CD14-positive monocyte (primary cell): ENCODE measurements at regions not wholly inside any gene's neighbourhood (a gene's known extent, or its start where the extent isn't known, plus 50 kb on each side); places are given as distances from the start of the nearest gene placed in this dataset.
A peak's percentile ranks its signal among the peaks of the same experiment; 100 is the strongest.

Experiments used
- DNase-seq, 3 donors: peaks; one replicate each; pipeline ENCODE4 v3.0.0-alpha.2; 2011 to 2022
- H2AFZ ChIP-seq: 2 replicates; pipeline ENCODE4 v1.6.0; 2012; ENCODE audit warnings: mild to moderate bottlenecking, low read depth, low read length, inconsistent platforms; ENCODE audit not compliant: insufficient read depth, poor library complexity, severe bottlenecking
- H3K27ac ChIP-seq, 2 donors: 1 replicate in 1 of 2; 2 replicates in 1 of 2; pipeline ENCODE4 v1.5.1; 2012 to 2013; ENCODE audit warnings: low read length in 2 of 2, control low read depth in 1 of 2, inconsistent platforms in 1 of 2, low read depth in 1 of 2, mild to moderate bottlenecking in 1 of 2
- H3K27me3 ChIP-seq, 2 donors: one replicate each; pipeline versions ENCODE4 v1.6.0 to v1.6.1; 2011 to 2013; ENCODE audit warnings: low read length in 2 of 2; ENCODE audit not compliant: control insufficient read depth in 2 of 2, insufficient read depth in 2 of 2
- H3K36me3 ChIP-seq, 2 donors: replicated peaks in 1 of 2; 1 replicate in 1 of 2; 2 replicates in 1 of 2; pipeline versions ENCODE4 v1.5.1 to v1.6.1; 2012 to 2013; ENCODE audit warnings: low read length in 2 of 2, control low read depth in 1 of 2, inconsistent platforms in 1 of 2, mild to moderate bottlenecking in 1 of 2; ENCODE audit not compliant: insufficient read depth in 2 of 2, control insufficient read depth in 1 of 2
- H3K4me1 ChIP-seq, 2 donors: 1 replicate in 1 of 2; 2 replicates in 1 of 2; pipeline versions ENCODE4 v1.5.1 to v1.6.1; 2012 to 2013; ENCODE audit warnings: low read length in 2 of 2, control low read depth in 1 of 2, inconsistent platforms in 1 of 2, mild to moderate bottlenecking in 1 of 2, moderate library complexity in 1 of 2; ENCODE audit not compliant: insufficient read depth in 2 of 2, control insufficient read depth in 1 of 2
- H3K4me2 ChIP-seq: replicated peaks from 2 replicates; pipeline ENCODE3; 2012; ENCODE audit warnings: low read length, moderate library complexity, mild to moderate bottlenecking; ENCODE audit not compliant: poor library complexity, severe bottlenecking; ENCODE audit errors: extremely low read depth
- H3K4me3 ChIP-seq, 3 experiments: fragments of 200-600 bp in 1 of 3; sonication (generic) in 1 of 3; replicated peaks in 1 of 3; 1 replicate in 2 of 3; 2 replicates in 1 of 3; pipeline ENCODE4 v1.5.1; 2011 to 2013; ENCODE audit warnings: low read length in 3 of 3, mild to moderate bottlenecking in 3 of 3, control low read depth in 2 of 3, low read depth in 2 of 3, inconsistent platforms in 1 of 3, moderate library complexity in 1 of 3
- H3K79me2 ChIP-seq: 2 replicates; pipeline ENCODE4 v1.6.0; 2012; ENCODE audit warnings: mild to moderate bottlenecking, control low read depth, inconsistent platforms, low read length, moderate library complexity; ENCODE audit not compliant: insufficient read depth
- H3K9ac ChIP-seq: 2 replicates; pipeline ENCODE4 v1.6.0; 2017; ENCODE audit warnings: low read length, mild to moderate bottlenecking; ENCODE audit not compliant: insufficient read depth, poor library complexity, severe bottlenecking
- H3K9me3 ChIP-seq, 2 donors: replicated peaks in 1 of 2; 1 replicate in 1 of 2; 2 replicates in 1 of 2; pipeline versions ENCODE4 v1.5.1 to v1.6.1; 2012 to 2013; ENCODE audit warnings: low read length in 2 of 2, control low read depth in 1 of 2; ENCODE audit not compliant: control insufficient read depth in 1 of 2, insufficient read depth in 1 of 2
- H4K20me1 ChIP-seq: 2 replicates; pipeline ENCODE4 v1.6.0; 2012; ENCODE audit warnings: mild to moderate bottlenecking, low read length, control low read depth, moderate library complexity; ENCODE audit not compliant: insufficient read depth
- H3K27ac Mint-ChIP-seq, 7 donors: one replicate each; pipeline ENCODE4 v1.8.0; 2020; ENCODE audit warnings: mild to moderate bottlenecking in 7 of 7, mixed read lengths in 7 of 7, moderate library complexity in 6 of 7, inconsistent platforms in 2 of 7
- H3K27me3 Mint-ChIP-seq, 3 donors: one replicate each; pipeline ENCODE4 v1.8.0; 2021 to 2022; ENCODE audit warnings: low read depth in 3 of 3, mild to moderate bottlenecking in 3 of 3, mixed read lengths in 3 of 3, moderate library complexity in 3 of 3, inconsistent platforms in 1 of 3
- H3K36me3 Mint-ChIP-seq, 2 donors: one replicate each; pipeline ENCODE4 v1.8.0; 2020; ENCODE audit warnings: mixed read lengths in 2 of 2, inconsistent platforms in 1 of 2, mild to moderate bottlenecking in 1 of 2
- H3K4me1 Mint-ChIP-seq: one replicate; pipeline ENCODE4 v1.8.0; 2020; ENCODE audit warnings: mild to moderate bottlenecking, mixed read lengths
- H3K4me3 Mint-ChIP-seq, 2 donors: one replicate each; pipeline ENCODE4 v1.8.0; 2020; ENCODE audit warnings: mild to moderate bottlenecking in 2 of 2, mixed read lengths in 2 of 2, moderate library complexity in 1 of 2
- H3K9me3 Mint-ChIP-seq, 7 donors: one replicate each; pipeline ENCODE4 v1.8.0; 2020 to 2022; ENCODE audit warnings: mixed read lengths in 7 of 7, mild to moderate bottlenecking in 6 of 7, moderate library complexity in 6 of 7, inconsistent platforms in 2 of 7
- WGBS: methylation state at CpG from one replicate; pipeline ENCODE4 v1.1.5; 2013; ENCODE audit warnings: missing lambda C conversion rate; ENCODE audit not compliant: insufficient coverage; 5-methylcytosine and 5-hydroxymethylcytosine counted together
- intact Hi-C, 2 donors: fragments of 100-400 bp; cut with micrococcal nuclease; formaldehyde crosslinking; loops; one replicate each; pipeline versions ENCODE4 v1.15.0 to v1.15.1; 2023
- TF ChIP-seq, protein P1 (sequence below): fragments of 200-600 bp; IDR thresholded peaks from one replicate; pipeline ENCODE4 v1.8.0; 2022; ENCODE audit warnings: antibody characterized with exemption, mild to moderate bottlenecking

- Histone ChIP-seq H3K9me3 (no peaks in the 10 kb centered on the region), H3K4me1 (peaks cover 38 to 46% of the 10 kb centered on the region in 2 donors), H3K27ac (no peak overlapping the region), H3K36me3 (no peaks in the 10 kb centered on the region), H3K79me2 (no peaks in the 10 kb centered on the region), H3K9ac (no peak overlapping the region), H4K20me1 (no peaks in the 10 kb centered on the region), H2AFZ (no peak overlapping the region), H3K27me3 (no peaks in the 10 kb centered on the region), H3K4me2 (no peak overlapping the region), H3K4me3 (no peak overlapping the region)
- TF ChIP-seq, protein P1, sequence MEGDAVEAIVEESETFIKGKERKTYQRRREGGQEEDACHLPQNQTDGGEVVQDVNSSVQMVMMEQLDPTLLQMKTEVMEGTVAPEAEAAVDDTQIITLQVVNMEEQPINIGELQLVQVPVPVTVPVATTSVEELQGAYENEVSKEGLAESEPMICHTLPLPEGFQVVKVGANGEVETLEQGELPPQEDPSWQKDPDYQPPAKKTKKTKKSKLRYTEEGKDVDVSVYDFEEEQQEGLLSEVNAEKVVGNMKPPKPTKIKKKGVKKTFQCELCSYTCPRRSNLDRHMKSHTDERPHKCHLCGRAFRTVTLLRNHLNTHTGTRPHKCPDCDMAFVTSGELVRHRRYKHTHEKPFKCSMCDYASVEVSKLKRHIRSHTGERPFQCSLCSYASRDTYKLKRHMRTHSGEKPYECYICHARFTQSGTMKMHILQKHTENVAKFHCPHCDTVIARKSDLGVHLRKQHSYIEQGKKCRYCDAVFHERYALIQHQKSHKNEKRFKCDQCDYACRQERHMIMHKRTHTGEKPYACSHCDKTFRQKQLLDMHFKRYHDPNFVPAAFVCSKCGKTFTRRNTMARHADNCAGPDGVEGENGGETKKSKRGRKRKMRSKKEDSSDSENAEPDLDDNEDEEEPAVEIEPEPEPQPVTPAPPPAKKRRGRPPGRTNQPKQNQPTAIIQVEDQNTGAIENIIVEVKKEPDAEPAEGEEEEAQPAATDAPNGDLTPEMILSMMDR = no peak
- Mint-ChIP-seq H3K27ac (no peak overlapping the region), H3K9me3 (peaks cover 0 to 4% (median 0%) of the 10 kb centered on the region in 7 donors), H3K36me3 (peaks cover 0 to 8% of the 10 kb centered on the region in 2 donors), H3K27me3 (peaks cover 3 to 4% (median 3%) of the 10 kb centered on the region in 3 donors), H3K4me3 (no peak overlapping the region), H3K4me1 (peaks cover 45% of the 10 kb centered on the region)
- 100% methylated on average over 7 of the region's 9 CpGs for WGBS
- intact Hi-C loops = no loop called here
- no peak for DNase-seq
Observed at GRCh38 chr21:38982096-38982495, 176.4 kb downstream of the ETS2 start.

DNA sequence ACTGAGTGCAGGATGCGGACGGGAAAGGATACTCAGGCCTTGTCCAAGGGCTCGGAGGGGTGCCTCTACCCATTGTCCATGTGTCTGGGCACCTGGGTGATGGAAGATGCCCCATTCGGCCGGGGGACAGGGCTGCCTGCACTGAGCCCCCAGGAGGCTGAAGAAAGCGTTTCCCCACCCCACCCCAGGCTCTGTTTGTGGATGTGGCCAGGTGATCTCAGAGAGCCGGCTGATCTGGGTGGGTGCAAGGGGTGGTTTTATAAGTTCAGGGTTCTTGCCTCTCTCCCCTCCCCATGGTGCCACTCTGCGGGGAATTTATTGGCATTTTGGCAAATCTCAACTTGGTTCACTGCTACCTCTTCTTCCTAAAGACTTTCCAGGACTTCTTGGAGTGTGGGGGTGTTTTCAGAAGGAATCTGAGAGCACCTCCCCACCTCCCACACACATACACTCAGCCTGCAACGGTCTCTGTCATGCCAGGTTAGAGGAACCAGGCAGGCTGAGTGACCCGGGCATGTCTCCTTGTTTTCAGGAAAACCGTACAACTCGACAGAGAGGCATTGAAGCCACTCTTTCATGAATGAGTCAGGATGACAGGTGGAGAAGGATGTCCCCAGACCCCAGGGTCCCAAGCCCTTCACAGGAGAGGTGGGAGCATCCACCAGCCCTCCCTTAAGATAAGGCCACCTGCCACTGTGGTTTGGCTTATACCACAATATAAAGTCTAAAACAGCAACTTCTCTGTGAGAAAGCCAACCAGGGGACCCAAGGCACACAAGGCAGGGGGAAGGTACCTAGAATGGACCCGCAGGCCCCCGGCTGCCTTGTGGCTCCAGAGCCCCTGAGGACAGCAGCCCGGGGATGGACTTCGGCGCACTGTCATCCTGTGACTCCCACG is 174.9 kb downstream of the ETS2 start:
- Histone ChIP-seq H2AFZ (no peak overlapping the region), H3K36me3 (no peaks in the 10 kb centered on the region), H3K27ac (peak overlapping the region in 1 of 2 donors; percentile 67), H3K9ac (no peak overlapping the region), H3K4me1 (peaks cover 34 to 40% of the 10 kb centered on the region in 2 donors), H3K79me2 (no peaks in the 10 kb centered on the region), H3K4me3 (no peak overlapping the region), H3K4me2 (no peak overlapping the region), H4K20me1 (no peaks in the 10 kb centered on the region), H3K27me3 (no peaks in the 10 kb centered on the region), H3K9me3 (no peaks in the 10 kb centered on the region)
- Mint-ChIP-seq H3K4me1 (peaks cover 39% of the 10 kb centered on the region), H3K9me3 (peaks cover 0 to 4% (median 0%) of the 10 kb centered on the region in 7 donors), H3K4me3 (no peak overlapping the region), H3K36me3 (peaks cover 0 to 2% of the 10 kb centered on the region in 2 donors), H3K27me3 (peaks cover 0 to 2% (median 0%) of the 10 kb centered on the region in 3 donors), H3K27ac (peak overlapping the region; percentile 50 to 92 (median 86))
- DNase-seq = no peak
- 34% methylated on average over 6 of the region's 18 CpGs for WGBS
- TF ChIP-seq, protein P1 = no peak
- intact Hi-C loops = no loop called here
